HG02759 (cell line): ENCODE measurements at regions not wholly inside any gene's neighbourhood (a gene's known extent, or its start where the extent isn't known, plus 50 kb on each side); places are given as distances from the start of the nearest gene placed in this dataset.

Source experiments
- ATAC-seq: cut with Tn5 transposase; IDR thresholded peaks from one replicate; pipeline ENCODE4 v1.9.1; 2021; ENCODE audit warnings: mild to moderate bottlenecking, moderate library complexity; ENCODE audit not compliant: unreplicated experiment

DNA sequence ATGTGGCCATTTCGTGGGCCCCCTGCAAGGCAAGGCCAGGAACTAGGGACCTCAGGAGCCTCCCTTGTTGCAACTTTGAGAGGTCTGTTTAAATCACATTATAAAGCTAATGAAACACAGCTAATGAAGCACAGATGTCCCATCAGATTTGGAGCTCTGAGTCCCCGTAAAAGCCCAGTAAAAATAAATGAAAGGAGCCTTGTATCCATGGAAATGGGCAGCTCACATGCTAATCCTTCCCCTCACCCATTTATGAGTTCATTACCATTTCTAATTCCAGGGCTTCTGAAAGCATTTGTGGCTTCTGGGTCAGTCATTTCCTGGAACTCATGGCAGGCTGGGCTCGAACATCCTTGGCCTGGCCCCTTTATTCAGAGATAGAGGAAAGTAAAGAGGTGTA is 274.8 kb downstream of the SS18 start:
- ATAC-seq: no peak

DNA sequence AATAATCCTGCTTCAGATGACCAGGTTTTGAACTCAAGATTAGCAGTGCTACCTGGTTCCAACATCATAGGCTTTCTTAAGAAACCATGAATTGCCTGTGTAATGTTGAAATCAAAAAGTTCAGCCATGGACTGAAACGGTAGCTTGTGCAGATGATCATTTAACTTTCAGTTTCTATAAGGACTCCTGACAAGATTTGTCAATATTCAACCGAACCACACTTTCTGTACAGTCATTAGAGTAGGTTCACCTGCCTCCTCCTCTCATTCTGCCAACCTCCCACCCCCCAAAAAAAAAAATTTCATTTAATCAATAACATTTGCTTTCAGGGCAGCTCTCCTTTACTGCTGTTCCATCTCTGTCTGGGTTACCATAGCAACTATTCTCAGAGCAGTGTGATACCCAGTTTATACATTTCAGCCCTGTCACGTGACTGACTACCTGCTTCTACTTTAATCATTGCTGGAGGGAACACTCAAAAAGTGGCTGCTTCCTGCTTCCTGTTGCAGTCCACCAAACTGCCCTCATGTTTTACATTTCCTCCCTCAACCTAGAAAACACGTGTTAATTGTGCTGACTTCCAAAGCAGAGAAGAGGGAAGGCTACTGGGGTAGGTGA is 275.5 kb downstream of the SS18 start:
- ATAC-seq: peak; percentile 93

DNA sequence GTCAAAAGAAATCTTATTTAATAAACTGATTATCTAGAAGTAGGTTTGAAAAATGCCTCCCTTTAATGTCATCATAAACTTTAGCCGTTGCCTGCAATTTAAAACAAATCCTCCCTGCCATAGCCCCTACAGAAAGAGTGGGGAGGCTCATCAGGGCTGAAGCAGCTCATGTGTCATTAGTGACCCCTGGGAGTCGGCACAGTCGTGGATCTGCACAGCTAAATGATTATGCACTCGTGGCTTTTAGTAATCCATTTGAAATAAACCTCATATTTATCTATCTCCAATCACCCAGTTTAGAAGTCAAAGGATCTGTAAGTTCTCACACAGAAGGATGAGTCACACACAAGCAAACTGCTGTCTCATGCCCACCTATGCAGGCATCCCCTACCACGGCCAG is 277.3 kb downstream of the SS18 start:
- no peak for ATAC-seq

DNA sequence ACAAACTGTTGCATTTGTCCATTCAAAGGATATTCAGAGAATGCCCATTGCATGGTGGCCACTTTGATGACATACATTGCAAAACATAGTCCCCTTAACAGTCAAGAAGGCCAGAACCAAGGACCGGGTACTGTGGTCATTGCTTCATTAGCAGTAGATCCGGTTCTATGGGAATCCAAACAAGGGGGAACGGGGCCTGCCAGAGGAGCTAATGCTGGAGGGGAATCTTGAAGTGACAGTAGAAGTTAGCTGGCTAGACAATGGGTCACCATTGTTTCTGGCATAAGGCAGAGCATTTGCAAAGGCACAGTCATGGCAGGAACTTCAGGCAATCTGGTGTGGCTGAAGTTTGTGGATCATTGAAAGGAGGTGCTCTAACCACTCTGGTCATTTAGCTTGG is 279.7 kb downstream of the SS18 start:
- ATAC-seq: no peak

DNA sequence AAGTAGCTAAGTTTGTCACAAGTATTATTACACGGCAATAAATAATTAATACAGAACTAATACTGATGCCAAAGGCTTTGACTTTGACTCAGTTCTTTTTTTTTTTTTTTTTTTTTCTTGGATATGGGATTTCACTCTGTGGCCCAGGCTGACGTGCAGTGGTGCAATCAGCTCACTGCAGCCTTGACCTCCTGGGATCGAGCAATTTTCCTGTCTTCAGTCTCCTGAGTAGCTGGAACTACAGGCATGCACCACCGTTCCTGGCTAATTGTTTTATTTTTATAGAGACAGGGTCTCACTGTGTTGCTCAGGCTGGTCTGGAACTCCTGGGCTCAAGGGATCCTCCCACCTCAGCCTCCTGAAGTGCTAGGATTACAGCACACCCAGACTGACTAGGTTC is 284.5 kb downstream of the SS18 start:
- no peak for ATAC-seq

DNA sequence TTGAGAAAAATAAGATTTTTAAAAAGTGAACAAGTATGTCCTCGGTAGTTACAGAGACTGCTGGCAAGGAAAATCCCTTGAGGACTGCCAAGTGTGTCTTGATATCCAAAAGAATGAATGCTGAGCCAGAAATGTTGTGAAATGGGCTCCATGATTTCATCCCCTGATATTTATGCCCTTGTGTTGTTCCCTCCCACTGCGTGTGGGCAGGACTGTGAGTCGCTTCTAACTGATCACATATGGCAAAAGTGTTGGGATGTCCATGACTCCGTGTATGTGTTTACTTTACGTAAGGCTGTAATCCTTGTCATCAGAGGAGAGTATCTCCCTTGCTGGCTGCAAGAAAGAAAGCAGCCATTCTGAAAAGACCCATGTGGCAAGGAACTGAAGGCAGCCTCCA is 285.1 kb downstream of the SS18 start:
- ATAC-seq: no peak

DNA sequence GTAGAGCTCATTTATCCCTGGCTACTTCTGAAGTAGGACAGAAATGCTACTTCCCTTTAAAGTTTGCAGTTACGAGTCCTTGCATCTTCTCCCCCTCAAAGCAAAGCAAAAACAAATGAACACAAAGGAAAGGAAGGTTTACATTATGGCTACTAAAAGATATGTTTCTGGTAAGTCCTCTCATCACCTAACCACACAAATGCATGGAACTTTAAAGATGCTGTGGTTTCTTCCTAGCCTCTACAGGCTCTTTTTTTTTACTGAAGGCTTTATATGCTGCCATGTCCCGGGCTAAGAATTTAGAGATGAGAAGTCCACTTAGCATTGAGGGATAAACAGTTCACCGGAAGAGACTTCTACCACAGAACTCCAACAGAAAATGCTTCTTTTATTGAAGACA is 291.2 kb downstream of the SS18 start:
- no peak for ATAC-seq

DNA sequence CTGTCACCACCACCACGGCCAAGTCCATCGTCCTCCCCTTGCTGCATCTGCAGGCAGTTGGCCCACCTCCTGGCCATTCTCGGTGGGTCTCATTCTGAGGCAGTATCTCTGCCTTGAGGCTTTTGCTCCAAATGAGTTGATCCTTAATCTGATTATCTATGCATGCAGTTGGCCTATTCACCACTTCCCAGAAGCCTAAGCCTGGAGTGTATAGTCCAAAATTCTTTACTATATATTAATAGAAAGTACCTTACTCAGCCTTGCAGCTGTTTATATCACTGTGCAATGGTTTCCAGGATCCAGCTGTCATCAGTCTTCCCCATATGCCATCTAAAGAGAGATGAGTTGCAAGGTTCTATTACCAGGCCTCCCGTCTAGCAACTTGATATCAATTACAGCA is 292.4 kb downstream of the SS18 start:
- ATAC-seq: no peak

DNA sequence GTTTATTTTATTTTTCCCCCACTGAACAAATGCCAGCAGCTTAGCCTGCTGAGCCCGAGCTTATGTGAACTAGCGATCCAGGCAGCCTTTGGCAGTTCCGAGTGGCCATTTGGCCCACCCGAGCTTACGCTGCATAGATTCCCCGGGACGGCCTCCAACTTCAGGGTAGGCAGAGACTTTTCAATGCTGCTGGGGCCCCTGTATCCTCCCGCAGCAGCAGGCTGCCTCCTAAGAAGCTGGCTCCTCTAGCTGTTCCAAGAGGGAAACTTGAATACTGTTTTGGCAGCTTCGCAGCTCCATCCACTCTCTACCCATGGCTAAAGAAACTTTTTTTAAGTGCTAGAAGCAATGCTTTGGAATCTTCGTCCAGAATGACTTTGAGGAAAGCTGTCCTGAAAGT is 295.2 kb downstream of the SS18 start:
- ATAC-seq: no peak

DNA sequence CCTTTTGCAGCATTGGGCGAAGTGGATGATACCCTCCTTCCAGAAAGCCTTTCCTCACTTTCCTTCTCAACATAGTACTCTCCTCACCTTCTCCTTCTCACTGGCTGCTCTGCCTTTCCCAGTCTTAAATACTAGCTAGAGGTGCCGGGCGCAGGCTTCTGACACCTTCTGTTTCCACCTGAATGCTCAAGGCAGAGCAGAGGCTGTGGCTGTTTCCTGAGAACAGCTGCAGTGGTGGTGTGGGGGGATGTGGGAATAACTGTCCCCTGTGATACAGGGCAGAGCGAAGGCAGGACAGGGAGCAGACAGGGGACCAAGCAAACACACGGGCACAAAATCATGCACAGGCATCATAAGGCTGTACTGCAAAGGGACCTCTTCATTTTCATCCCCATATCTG is 303.1 kb downstream of the SS18 start:
- no peak for ATAC-seq

DNA sequence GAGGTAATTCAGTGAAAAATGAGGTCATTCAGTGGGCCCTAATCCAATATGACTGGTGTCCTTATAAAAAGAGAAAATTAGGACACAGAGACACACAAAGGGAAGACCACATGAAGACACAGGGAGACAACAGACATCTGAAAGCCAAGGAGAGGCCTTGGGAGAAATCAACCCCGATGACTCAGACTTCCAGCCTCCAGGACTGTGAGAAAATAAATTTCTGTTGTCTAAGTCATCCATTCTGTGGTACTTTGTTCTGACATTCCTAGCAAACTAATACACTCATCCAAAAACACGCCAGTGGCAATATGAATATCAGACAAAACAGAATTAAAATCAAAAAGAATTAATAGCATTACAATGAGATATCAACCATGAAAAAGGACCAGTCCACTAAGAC is 303.7 kb downstream of the SS18 start:
- ATAC-seq: no peak

DNA sequence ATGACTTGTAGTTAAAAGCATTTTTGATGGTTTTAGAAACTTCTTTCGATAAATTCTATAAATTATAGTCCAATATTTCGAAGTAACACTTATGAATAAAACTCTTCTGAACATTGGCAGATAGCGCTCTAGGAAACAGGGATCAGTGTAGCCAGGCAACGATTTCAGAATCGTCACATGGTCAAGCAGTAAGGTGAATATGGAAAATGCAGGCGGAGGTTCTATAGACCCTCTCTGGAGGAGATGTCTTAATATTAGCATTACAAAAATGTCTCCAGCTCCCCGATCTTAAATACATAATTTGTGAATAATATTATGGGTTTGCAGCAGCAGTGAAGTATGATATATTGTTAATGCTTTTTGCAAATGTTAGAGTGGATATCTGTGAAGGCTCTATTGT is 310.3 kb downstream of the SS18 start:
- no peak for ATAC-seq

DNA sequence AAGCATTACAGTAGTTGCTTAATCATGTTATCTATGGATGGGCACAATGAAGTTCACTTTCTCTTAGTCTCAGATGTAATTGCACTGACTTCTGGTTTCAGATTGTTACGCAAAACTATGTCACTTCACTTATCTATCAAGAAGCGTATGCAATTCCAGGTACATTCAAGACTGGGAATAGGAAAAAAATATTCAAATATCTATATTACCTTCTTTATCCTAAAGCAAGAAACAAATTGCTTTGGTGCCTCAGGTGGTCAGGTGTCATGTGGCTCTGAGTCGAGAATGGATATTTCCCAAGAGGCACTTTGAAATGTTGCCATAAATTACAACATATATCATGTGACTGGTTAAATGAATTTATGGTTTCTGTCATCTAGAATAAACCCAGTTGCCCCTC is 318.6 kb downstream of the SS18 start:
- ATAC-seq: no peak

DNA sequence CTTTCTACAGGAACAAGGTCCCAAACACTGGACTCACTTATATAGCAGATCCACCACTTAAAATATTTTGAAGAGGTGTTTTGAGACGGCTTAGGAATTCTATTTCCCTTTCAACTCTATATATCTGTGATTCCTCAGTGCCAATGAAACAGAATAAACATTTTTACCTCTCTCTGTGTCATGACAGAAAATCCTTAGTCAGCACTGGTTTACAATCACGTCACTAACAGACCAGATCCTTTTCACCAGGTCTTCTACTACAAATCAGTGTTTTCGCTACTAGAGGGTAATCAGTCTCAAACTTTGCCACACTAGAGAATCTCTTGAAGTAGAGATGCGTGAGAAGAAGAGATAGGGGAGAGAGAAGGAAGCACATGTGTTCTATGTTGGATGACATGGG is 325.6 kb downstream of the SS18 start:
- no peak for ATAC-seq

DNA sequence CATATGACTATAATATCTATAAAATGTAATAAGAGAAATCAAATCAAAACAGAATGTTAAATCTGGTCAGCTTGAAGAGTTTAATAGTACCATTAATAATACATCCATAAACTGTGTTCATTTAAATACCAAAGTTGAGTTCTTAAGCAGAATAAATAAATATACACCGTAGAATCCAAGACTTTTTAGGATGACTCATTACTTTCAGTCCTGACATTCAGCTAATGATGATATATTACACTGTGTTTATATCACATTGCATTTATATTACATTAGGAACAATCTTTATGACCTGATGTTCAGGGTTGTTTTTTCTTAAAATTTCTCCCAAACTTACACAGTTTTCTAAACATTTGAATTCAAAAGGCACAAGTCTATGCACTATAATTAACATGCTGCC is 331.3 kb downstream of the SS18 start:
- no peak for ATAC-seq

DNA sequence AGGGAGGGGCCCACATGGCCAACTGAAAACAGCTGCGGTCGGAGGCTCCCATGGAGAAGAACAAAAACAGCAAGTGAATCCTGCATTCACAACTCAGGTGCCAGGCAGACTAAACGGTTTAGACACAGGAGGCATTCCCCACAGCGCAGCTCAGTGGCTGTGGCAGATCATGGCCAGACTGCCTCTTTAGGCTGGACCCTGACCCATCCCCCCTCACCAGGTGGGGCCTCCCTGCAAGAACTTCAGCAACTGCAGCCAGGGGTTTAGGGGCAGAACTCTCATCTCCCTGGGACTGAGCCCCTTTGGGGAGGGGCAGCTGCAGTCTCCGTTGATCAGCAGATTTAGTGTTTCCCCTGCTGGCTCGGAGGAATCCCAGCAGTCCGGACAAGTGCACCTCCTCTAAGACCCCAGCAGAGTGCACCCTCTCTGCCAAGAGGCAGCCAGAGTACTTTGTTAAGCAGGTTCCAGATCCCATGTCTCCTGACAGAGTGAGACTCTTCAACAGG is 346.7 kb downstream of the SS18 start:
- ATAC-seq: no peak

DNA sequence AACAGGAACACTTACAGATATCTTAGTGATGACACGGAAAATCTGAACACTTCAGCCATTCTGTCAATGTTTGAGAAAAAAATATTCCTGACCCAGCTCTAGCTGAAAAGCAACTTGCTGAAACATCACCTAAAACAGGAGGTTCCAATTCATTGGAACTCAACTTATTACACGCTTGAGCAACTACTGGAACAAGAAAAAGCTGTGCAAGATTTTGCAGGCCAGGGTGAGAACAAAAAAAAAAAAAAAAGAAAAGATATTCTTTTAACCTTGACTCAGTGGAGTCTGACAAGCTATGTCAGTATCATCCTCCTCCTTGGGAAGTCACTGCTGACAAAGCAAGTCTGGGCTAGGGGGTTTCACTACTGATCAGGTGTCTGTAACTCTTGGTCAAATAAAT is 351.0 kb downstream of the SS18 start:
- no peak for ATAC-seq

DNA sequence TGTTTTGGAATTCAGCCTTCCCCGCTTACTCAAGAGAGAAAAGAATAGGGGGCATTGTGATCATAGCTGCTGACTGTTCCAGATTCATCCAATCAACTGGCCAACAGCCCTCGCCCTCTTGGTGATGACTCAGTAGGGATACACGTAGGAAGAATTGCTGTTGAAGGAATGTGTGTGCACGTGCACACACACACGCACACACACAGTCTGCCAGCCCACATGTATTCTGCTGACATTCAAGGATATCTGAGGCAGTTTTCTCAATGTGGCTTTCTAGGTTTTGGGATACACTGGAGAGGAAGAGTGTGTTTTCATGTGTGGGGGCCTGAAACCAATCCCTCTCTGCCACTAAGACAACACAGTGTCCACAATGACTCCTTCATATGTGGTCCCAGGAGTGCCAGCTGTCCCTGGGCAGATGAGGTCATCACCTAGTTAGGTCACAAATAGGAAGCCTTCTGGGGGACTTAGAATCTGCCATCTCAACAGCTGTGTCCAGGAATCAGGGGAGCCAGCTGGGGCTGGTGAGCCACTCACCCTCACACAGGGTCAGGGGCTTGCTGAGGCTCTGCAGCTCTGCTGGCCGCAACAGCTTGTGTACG is 352.6 kb downstream of the SS18 start:
- no peak for ATAC-seq

DNA sequence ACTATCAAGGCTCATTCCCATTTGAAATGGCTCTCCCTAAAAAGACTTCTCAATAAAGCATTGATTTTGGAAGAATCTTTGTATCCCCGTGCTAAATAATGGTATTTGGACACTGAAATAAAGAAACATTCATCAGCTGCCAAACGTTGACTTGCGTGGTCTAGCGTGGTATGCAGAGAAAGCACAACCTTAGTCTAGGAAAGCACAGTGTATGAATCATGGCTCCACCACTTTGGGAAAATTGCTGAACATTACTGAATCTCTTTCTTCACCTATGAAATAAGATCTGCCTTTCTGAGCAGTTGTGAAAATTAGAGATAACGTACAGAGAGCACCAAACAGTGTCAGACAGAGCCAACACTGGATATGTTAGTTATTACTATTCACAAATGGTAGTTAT is 353.9 kb downstream of the SS18 start:
- no peak for ATAC-seq

DNA sequence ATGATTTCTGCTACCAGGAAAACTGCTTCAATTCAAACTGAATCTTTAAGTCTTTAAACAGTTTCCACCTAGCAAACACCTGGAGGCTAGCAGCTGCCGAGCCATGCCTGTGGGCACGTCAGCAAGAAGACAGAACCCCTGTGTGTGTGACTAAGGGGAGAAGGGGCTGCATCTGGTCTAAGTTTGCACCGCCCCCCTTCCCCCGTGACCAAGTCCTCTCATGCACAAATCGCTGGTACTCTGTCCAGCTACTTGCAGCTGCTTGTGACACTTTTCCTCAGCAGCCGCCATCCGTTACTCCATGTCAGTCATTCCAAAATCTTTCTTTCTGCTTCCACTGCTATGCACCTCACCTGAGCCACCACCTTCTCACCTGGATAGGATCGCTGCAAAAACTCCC is 355.0 kb downstream of the SS18 start:
- no peak for ATAC-seq

DNA sequence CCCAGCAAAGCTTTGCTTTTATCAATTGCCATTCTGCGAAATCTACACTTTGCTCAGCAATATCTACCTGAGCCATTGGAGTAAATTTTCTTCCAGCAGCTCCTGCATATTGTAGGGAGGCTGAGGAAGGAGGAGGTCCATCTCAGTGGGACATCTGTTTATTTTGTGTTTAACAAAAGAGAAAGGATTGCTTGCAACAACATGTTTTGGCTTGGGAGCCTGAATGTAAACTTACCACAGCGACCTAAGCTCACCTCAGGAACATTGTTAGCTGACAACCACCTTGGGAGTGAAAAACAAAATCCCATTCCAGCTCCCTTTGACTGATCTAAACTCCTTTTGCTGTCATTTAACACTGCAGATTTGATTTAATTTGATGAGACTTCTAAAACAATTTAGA is 356.1 kb downstream of the SS18 start:
- ATAC-seq: no peak

DNA sequence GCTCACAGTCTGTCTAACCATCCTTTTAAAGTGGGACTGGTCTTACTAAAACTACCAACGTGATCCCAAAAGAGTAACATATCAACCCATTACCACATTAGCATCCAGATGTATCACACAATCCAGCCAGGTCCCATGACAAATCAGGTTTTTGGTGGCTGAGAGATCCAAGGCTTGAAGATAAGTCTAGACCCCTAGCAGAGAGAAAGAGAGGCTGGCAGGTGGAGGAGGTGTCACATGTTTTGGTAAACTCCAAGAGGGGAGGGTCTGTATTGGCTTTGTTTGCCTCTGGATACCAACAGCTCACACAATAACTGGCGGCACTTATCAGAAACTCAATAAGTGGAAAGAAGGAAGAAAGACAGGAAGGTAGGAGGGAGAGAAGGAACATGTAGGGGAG is 357.6 kb downstream of the SS18 start:
- no peak for ATAC-seq

DNA sequence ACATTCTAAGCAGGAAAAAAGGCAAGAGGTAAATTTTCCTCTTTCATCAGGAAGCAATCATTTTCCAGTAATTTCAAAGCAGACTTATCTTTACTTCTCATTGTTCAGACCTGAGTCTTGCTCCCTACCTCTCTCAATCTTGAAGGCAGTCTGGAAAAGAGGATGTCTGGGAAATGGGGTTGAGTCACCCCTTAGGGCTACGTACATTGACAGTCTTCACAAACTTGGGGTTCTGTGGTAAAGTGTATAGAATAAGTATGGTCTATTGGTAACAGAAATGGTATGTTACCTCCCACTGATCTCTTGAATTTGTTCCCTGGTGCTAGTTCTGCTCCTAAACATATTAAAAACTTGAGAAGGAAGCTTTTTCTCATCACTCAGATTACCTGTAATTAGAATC is 361.3 kb downstream of the SS18 start:
- ATAC-seq: no peak
